ENCODE measurements at regions not wholly inside any gene's neighbourhood (a gene's known extent, or its start where the extent isn't known, plus 50 kb on each side); places are given as distances from the start of the nearest gene placed in this dataset.
"Not testable (repeated sequence)": the region's sequence is repeated elsewhere in the genome, so short reads cannot be mapped to it uniquely, and the experiment has no call there.

DNA sequence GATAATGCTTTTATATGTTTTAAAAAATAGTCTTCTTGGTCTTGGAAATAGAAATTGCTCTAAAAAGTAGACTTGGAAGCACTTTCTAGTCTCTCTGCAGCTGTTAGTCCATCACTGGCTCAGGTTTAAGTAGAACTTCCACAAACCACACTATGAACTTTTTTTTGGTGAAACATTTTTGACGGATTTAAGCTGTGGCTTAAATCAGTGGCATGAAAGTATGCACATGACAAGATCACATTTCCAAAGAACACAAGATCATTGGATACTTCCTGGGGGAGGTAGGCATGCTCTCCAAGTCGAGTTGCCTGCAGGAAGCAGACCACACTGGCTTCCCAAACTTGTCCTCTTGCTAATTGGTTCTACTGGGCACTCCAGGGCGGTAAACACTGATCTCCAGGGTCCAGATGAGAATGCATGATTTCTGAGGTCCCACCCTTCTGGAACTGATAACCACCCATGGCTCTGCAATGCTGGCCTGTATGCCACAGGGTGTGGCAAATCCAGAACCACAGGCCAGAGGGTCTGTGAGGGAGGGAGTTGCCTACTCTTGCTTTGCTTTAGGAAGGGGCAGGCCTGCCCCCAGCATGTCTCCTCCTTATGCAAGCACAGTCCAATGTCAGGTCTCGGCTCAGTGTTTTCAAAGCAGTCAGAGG is 331.9 kb upstream of the SFRP2 start:
- 80 to 91% methylated on average over 4 of the region's 4 CpGs for WGBS, 2 donors
- intact Hi-C loops (cut with DNase I): no loop called here
- no peaks in the 10 kb centered on the region for H3K9me3 ChIP-seq
- no peaks in the 10 kb centered on the region for H3K4me1 ChIP-seq
- H3K27me3 ChIP-seq: no peaks in the 10 kb centered on the region
- H3K4me3 ChIP-seq: no peak overlapping the region
- no peaks in the 10 kb centered on the region for H3K36me3 ChIP-seq (replicated peaks in 1 of 2; ENCODE audit: insufficient read depth in 1 of 2, low read depth in 2 of 2)
- no peak overlapping the region for H3K27ac ChIP-seq
- TF ChIP-seq, protein P1, sequence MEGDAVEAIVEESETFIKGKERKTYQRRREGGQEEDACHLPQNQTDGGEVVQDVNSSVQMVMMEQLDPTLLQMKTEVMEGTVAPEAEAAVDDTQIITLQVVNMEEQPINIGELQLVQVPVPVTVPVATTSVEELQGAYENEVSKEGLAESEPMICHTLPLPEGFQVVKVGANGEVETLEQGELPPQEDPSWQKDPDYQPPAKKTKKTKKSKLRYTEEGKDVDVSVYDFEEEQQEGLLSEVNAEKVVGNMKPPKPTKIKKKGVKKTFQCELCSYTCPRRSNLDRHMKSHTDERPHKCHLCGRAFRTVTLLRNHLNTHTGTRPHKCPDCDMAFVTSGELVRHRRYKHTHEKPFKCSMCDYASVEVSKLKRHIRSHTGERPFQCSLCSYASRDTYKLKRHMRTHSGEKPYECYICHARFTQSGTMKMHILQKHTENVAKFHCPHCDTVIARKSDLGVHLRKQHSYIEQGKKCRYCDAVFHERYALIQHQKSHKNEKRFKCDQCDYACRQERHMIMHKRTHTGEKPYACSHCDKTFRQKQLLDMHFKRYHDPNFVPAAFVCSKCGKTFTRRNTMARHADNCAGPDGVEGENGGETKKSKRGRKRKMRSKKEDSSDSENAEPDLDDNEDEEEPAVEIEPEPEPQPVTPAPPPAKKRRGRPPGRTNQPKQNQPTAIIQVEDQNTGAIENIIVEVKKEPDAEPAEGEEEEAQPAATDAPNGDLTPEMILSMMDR (IDR thresholded peaks at IDR 0.05): no peak
- no peak for TF ChIP-seq POLR2A (IDR thresholded peaks at IDR 0.05)
- no peak for ATAC-seq
- no peak for DNase-seq

DNA sequence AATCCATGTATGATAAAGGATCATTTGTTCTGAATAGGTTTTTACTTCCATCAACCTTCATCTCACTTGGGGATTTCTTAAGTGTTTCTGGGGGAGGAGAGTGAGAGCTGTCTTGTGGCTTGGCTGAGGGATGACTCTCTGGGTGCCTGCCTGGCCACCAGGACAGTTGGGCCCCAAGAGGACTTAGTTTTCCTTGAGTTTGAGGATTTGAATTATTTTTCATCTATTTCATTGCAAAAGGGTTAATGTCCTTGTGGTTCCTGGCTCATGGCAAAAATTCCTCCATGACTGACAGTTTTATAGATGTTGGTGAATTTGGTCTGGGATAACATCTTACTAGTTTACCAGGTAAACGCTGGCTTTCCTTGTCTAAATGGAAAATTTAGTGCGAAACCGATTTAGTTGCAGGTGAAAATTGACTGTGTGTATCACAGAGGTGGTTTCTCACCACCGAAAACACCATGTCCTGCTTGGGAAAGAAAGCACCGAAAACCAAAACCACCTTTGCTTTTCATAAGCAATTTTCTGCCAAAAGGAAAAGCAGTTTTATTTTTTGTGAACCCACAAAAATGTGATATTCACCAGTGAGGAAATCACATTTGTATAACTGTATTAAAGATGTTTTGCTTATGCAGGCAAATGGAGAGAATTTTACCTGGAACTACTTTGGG is 331.3 kb upstream of the SFRP2 start:
- Histone ChIP-seq H3K4me3 (no peak overlapping the region), H3K27ac (no peak overlapping the region), H3K36me3 (replicated peaks in 1 of 2; ENCODE audit: insufficient read depth in 1 of 2, low read depth in 2 of 2) (no peaks in the 10 kb centered on the region), H3K27me3 (no peaks in the 10 kb centered on the region), H3K9me3 (no peaks in the 10 kb centered on the region), H3K4me1 (no peaks in the 10 kb centered on the region)
- DNase-seq (no peak), ATAC-seq (no peak)
- WGBS, 2 donors: 63 to 70% methylated on average over 5 of the region's 5 CpGs
- TF ChIP-seq, protein P1 (IDR thresholded peaks at IDR 0.05): no peak
- no peak for TF ChIP-seq POLR2A (IDR thresholded peaks at IDR 0.05)
- intact Hi-C loops (cut with DNase I): no loop called here

DNA sequence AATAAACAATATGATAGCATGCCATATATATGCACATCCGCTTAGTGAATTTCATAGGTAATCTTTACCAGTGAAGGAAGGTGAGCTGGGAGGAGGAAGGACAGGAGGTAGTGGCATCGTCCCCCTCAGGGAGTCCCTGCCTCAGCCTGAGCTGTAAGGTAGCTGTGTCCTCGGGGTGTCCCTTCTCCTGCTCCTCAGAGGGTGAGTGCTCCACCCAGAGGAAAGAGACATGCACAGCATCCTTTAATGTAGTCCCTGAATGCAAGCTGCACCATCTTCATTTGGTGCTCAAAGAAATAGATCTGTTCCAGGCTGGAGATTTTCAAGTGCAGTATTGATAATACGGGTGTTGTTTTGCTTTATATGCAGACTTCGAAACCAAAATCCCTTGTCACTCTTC is 330.4 kb upstream of the SFRP2 start:
- intact Hi-C loops (cut with DNase I): no loop called here
- ATAC-seq: no peak
- no peaks in the 10 kb centered on the region for H3K4me1 ChIP-seq
- H3K36me3 ChIP-seq (replicated peaks in 1 of 2; ENCODE audit: insufficient read depth in 1 of 2, low read depth in 2 of 2): no peaks in the 10 kb centered on the region
- DNase-seq: no peak
- WGBS, 2 donors: 79 to 89% methylated on average over 5 of the region's 5 CpGs
- no peak overlapping the region for H3K27ac ChIP-seq
- H3K4me3 ChIP-seq: no peak overlapping the region
- TF ChIP-seq, protein P1 (IDR thresholded peaks at IDR 0.05): no peak
- no peak for TF ChIP-seq POLR2A (IDR thresholded peaks at IDR 0.05)
- H3K9me3 ChIP-seq: no peaks in the 10 kb centered on the region
- H3K27me3 ChIP-seq: no peaks in the 10 kb centered on the region

DNA sequence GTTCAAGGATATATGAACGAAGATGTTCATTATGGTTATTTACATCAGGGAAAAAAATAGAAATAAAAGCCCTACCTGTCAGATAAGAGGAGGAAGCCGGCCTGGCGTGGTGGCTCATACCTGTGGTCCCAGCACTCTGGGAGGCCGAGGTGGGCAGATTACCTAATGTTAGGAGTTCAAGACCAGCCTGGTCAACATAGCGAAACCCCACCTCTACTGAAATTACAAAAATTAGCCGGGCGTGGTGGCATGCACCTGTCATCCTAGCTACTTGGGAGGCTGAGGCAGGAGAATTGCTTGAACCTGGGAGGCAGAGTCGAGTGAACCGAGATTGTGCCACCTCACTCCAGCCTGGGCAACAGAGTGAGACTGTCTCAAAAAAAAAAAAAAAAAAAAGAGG is 328.8 kb upstream of the SFRP2 start:
- intact Hi-C loops (cut with DNase I); H3K4me1 ChIP-seq; DNase-seq; H3K27ac ChIP-seq; H3K4me3 ChIP-seq; ATAC-seq; H3K27me3 ChIP-seq; H3K9me3 ChIP-seq; H3K36me3 ChIP-seq (replicated peaks in 1 of 2; ENCODE audit: insufficient read depth in 1 of 2, low read depth in 2 of 2): not testable (repeated sequence)
- 82 to 83% methylated on average over 8 to 9 of the region's 9 CpGs for WGBS, 2 donors

DNA sequence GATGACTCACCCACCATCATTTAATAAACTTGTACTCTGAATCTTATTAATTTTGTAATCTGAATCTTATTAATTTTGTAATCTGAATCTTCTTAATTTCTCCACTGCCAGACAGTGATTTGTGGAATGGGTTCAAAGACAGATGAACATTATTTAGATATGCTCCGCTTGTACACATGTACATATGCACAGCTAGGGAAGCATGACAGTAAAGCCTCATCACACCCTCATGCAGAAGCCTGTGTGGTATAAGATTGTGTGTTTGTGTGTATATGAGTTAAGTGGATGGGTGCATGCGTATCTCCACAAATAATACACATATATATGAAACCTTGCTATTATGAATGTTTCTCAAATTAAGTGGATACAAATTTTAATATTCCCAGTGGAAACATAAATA is 318.5 kb upstream of the SFRP2 start:
- ATAC-seq (no peak), DNase-seq (no peak)
- WGBS, 2 donors: 92 to 96% methylated on average over 2 of the region's 2 CpGs
- no peak for TF ChIP-seq POLR2A (IDR thresholded peaks at IDR 0.05)
- TF ChIP-seq, protein P1 (IDR thresholded peaks at IDR 0.05): no peak
- no peaks in the 10 kb centered on the region for H3K9me3 ChIP-seq
- no peaks in the 10 kb centered on the region for H3K27me3 ChIP-seq
- no peaks in the 10 kb centered on the region for H3K4me1 ChIP-seq
- intact Hi-C loops (cut with DNase I): no loop called here
- H3K27ac ChIP-seq: no peak overlapping the region
- no peaks in the 10 kb centered on the region for H3K36me3 ChIP-seq (replicated peaks in 1 of 2; ENCODE audit: insufficient read depth in 1 of 2, low read depth in 2 of 2)
- no peak overlapping the region for H3K4me3 ChIP-seq
